GM12878 (cell line): ENCODE measurements at regions not wholly inside any gene's neighbourhood (a gene's known extent, or its start where the extent isn't known, plus 50 kb on each side); places are given as distances from the start of the nearest gene placed in this dataset.

Experiments used
- ATAC-seq: fragments of 200-7000 bp; cut with Tn5 transposase; 3 replicates; pipeline ENCODE4 v1.9.1; 2020; ENCODE audit warnings: mild to moderate bottlenecking, moderate library complexity
- BruUV-seq: library from RNA; stranded (reverse); fragments of 400-500 nt; replicated peaks from 2 replicates; lab custom pipeline; 2021; lab: Mats Ljungman, UMichigan
- CTCF ChIA-PET: fragments of 300-600 bp; sonication (Branson Sonifier 250); formaldehyde crosslinking; extraction: SDS; loops from one replicate; lab custom pipeline; 2021; ENCODE audit warnings: inconsistent platforms; lab: Yijun Ruan, JAX
- POLR2A ChIA-PET: fragments of 350-600 bp; formaldehyde crosslinking; extraction: SDS; loops from one replicate; lab custom pipeline; 2021; ENCODE audit warnings: inconsistent platforms; lab: Charles Lee
- RAD21 ChIA-PET: fragments of 300-600 bp; sonication (Branson Sonifier 250); formaldehyde crosslinking; loops from one replicate; lab custom pipeline; 2023; ENCODE audit warnings: antibody characterized with exemption; ENCODE audit not compliant: unreplicated experiment; lab: Charles Lee
- SMC1A ChIA-PET: fragments of 300-600 bp; sonication (Branson Sonifier 250); formaldehyde crosslinking; loops from one replicate; lab custom pipeline; 2023; ENCODE audit not compliant: unreplicated experiment, uncharacterized antibody; lab: Charles Lee
- DNase-seq: peaks from one replicate; pipeline ENCODE4 v3.0.0-alpha.2; 2011; ENCODE audit warnings: low read depth, low spot score
- FAIRE-seq: peaks from 3 replicates; lab custom pipeline; 2011; peaks lifted over from hg19 to GRCh38; lab: Jason Lieb, UNC
- H2AFZ ChIP-seq: 2 replicates; pipeline ENCODE4 v1.6.0; 2011; ENCODE audit warnings: low read depth, low read length, control low read depth; ENCODE audit not compliant: control insufficient read depth
- H3K27ac ChIP-seq: 2 replicates; pipeline ENCODE4 v1.5.1; 2011; ENCODE audit warnings: control low read depth; ENCODE audit not compliant: control insufficient read depth, insufficient read depth
- H3K27me3 ChIP-seq, 2 experiments: replicated peaks in 1 of 2; 2 replicates each; pipeline versions ENCODE4 v1.6.0 to v1.6.1; 2011; ENCODE audit warnings: low read length in 1 of 2; ENCODE audit not compliant: control insufficient read depth in 2 of 2, insufficient read depth in 2 of 2
- H3K36me3 ChIP-seq, 2 experiments: 2 replicates each; pipeline ENCODE4 v1.5.1; 2011; ENCODE audit warnings: low read length in 1 of 2; ENCODE audit not compliant: control insufficient read depth in 2 of 2, insufficient read depth in 2 of 2
- H3K4me1 ChIP-seq: 2 replicates; pipeline ENCODE4 v1.6.1; 2011; ENCODE audit warnings: mild to moderate bottlenecking, low read length, moderate library complexity, mixed read lengths; ENCODE audit not compliant: control insufficient read depth, insufficient read depth
- H3K4me2 ChIP-seq: 2 replicates; pipeline ENCODE4 v1.6.0; 2011; ENCODE audit warnings: control low read depth; ENCODE audit not compliant: control insufficient read depth, insufficient read depth
- H3K4me3 ChIP-seq: fragments of 200-600 bp; sonication (generic); 2 replicates; pipeline ENCODE4 v1.5.1; 2016
- H3K79me2 ChIP-seq: 2 replicates; pipeline ENCODE4 v1.6.0; 2011; ENCODE audit warnings: low read length; ENCODE audit not compliant: control insufficient read depth, insufficient read depth
- H3K9ac ChIP-seq: 2 replicates; pipeline ENCODE4 v1.8.0; 2011; ENCODE audit warnings: low read length, control low read depth, mixed read lengths; ENCODE audit not compliant: control insufficient read depth, insufficient read depth
- H3K9me3 ChIP-seq: replicated peaks from 3 replicates; pipeline ENCODE4 v1.5.1; 2011; ENCODE audit warnings: mild to moderate bottlenecking, low read length; ENCODE audit not compliant: control insufficient read depth, insufficient read depth
- H4K20me1 ChIP-seq: 2 replicates; pipeline ENCODE4 v1.6.0; 2011; ENCODE audit not compliant: control insufficient read depth, insufficient read depth
- CBX5 ChIP-seq: sonication (generic); IDR thresholded peaks from 2 replicates; pipeline ENCODE4 v1.6.1; 2016; ENCODE audit warnings: low read depth, moderate library complexity, mild to moderate bottlenecking, inconsistent platforms
- CUX1 ChIP-seq: IDR thresholded peaks from 2 replicates; pipeline ENCODE4 v1.6.1; 2012; ENCODE audit warnings: improper control_type of control experiment, low read depth, low read length; ENCODE audit not compliant: insufficient replicate concordance
- HDAC2 ChIP-seq: fragments of 200-600 bp; sonication (generic); IDR thresholded peaks from 2 replicates; pipeline ENCODE4 v1.6.1; 2017
- IRF4 ChIP-seq: IDR thresholded peaks from 2 replicates; pipeline ENCODE4 v1.6.1; 2011; ENCODE audit warnings: low read depth, low read length
- LARP7 ChIP-seq: fragments of 450-650 bp; IDR thresholded peaks from 2 replicates; pipeline ENCODE4 v1.6.1; 2017; ENCODE audit warnings: mild to moderate bottlenecking
- PAX5 ChIP-seq: IDR thresholded peaks from 2 replicates; pipeline ENCODE4 v1.6.1; 2011; ENCODE audit warnings: low read depth, low read length, borderline replicate concordance
- PKNOX1 ChIP-seq: fragments of 450-650 bp; IDR thresholded peaks from 2 replicates; pipeline ENCODE4 v1.6.1; 2016; ENCODE audit warnings: mild to moderate bottlenecking
- RAD51 ChIP-seq: fragments of 450-650 bp; IDR thresholded peaks from 2 replicates; pipeline ENCODE4 v1.6.1; 2016; ENCODE audit warnings: moderate library complexity, mild to moderate bottlenecking, inconsistent platforms
- SIN3A ChIP-seq: IDR thresholded peaks from 2 replicates; pipeline ENCODE4 v1.6.1; 2012; ENCODE audit warnings: low read depth, low read length, improper control_type of control experiment
- ZNF592 ChIP-seq: fragments of 450-650 bp; IDR thresholded peaks from 2 replicates; pipeline ENCODE4 v1.6.1; 2017; ENCODE audit warnings: mild to moderate bottlenecking, moderate library complexity
- WGBS: methylation state at CpG from one replicate; pipeline ENCODE4 v1.1.6; 2016; ENCODE audit warnings: low lambda C conversion rate; ENCODE audit not compliant: insufficient replicate concordance, insufficient coverage; ENCODE audit errors: missing lambda C conversion rate; 5-methylcytosine and 5-hydroxymethylcytosine counted together
- in situ Hi-C: fragments of 300-500 bp; cut with MboI; formaldehyde crosslinking; loops from 9 replicates; pipeline ENCODE4 v1.14.3; 2018; ENCODE audit warnings: mixed read lengths
- intact Hi-C: fragments of 100-400 bp; cut with micrococcal nuclease; formaldehyde crosslinking; loops from one replicate; pipeline ENCODE4 v1.14.2; 2022; ENCODE audit not compliant: unreplicated experiment

- ATAC-seq = no peak
- in situ Hi-C loops = loop anchor here (5.0 kb wide), 2 partner anchors 234 to 329 kb away; no protein-coding TSS in a partner anchor
- H4K20me1 ChIP-seq = no peaks in the 10 kb centered on the region
These were observed 51.6 kb upstream of the SRGAP3 start for GRCh38 chr3:9301091-9301490.

More at GRCh38 chr3:9301091-9301490, 51.6 kb upstream of the SRGAP3 start:
- no peaks in the 10 kb centered on the region for H3K9me3 ChIP-seq
- H3K9ac ChIP-seq = no peak overlapping the region
- TF ChIP-seq PKNOX1 = no peak
- no peak for TF ChIP-seq SIN3A
- TF ChIP-seq ZNF592 = no peak
- TF ChIP-seq HDAC2 = no peak
- TF ChIP-seq CUX1 = no peak
- TF ChIP-seq PAX5 = no peak
- TF ChIP-seq RAD51 = no peak
- TF ChIP-seq CBX5 = no peak
- no peak for TF ChIP-seq LARP7
- no peak for TF ChIP-seq IRF4
- no peaks in the 10 kb centered on the region for H3K79me2 ChIP-seq
- DNase-seq (no peak), FAIRE-seq (no peak)
- SMC1A ChIA-PET = interaction anchor here (1.3 to 5.7 kb wide), 4 partner anchors 51 to 332 kb away, joined by 4 to 25 read pairs (median 18); no protein-coding TSS in a partner anchor
- 32% methylated on average over 5 of the region's 5 CpGs for whole genome bisulfite sequencing
- no peaks in the 10 kb centered on the region for H3K27me3 ChIP-seq
- H3K4me2 ChIP-seq = no peak overlapping the region
- CTCF ChIA-PET = interaction anchor here (0.9 to 6.0 kb wide), 3 partner anchors 305 to 329 kb away, joined by 3 to 48 read pairs (median 15); no protein-coding TSS in a partner anchor
- intact Hi-C loops = no loop called here
- BruUV-seq = no TSS peak
- no peaks in the 10 kb centered on the region for H3K36me3 ChIP-seq
- no peak overlapping the region for H3K4me3 ChIP-seq
- POLR2A ChIA-PET = no interaction called here
- RAD21 ChIA-PET = no interaction called here
- no peaks in the 10 kb centered on the region for H3K4me1 ChIP-seq
- no peak overlapping the region for H2AFZ ChIP-seq
- H3K27ac ChIP-seq = no peak overlapping the region
